ENCODE measurements at regions not wholly inside any gene's neighbourhood (a gene's known extent, or its start where the extent isn't known, plus 50 kb on each side); places are given as distances from the start of the nearest gene placed in this dataset.
A peak's percentile ranks its signal among the peaks of the same experiment; 100 is the strongest.

DNA sequence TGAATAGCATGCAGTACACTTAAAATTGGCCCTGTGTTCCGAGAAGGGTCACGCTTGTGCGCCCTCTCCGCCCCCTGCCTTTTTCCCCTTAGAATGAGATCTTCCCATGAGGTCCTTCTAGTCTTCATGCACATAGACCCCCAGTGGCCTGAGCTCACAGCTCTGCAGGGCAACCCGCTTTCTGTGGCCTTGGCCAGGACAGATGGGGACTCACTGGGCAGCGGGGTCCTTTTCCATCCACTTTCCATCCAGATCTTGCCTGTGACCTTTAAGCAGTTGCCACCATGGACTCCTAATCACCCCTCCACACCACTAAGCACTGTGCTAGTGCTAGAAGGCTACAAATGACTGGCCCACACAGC lies 244.4 kb downstream of the UACA start:
- ChIA-PET POLR2A (ENCODE audit: low non-redundant PET) (no interaction called here), CTCF (interaction anchor here (0.5 kb wide), 1 partner anchor 40 kb away, joined by 4 read pairs; no protein-coding TSS in a partner anchor)
- TF ChIP-seq, protein P1, sequence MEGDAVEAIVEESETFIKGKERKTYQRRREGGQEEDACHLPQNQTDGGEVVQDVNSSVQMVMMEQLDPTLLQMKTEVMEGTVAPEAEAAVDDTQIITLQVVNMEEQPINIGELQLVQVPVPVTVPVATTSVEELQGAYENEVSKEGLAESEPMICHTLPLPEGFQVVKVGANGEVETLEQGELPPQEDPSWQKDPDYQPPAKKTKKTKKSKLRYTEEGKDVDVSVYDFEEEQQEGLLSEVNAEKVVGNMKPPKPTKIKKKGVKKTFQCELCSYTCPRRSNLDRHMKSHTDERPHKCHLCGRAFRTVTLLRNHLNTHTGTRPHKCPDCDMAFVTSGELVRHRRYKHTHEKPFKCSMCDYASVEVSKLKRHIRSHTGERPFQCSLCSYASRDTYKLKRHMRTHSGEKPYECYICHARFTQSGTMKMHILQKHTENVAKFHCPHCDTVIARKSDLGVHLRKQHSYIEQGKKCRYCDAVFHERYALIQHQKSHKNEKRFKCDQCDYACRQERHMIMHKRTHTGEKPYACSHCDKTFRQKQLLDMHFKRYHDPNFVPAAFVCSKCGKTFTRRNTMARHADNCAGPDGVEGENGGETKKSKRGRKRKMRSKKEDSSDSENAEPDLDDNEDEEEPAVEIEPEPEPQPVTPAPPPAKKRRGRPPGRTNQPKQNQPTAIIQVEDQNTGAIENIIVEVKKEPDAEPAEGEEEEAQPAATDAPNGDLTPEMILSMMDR (conservative IDR thresholded peaks at IDR 0.05; ENCODE audit: low read depth), result no peak
- no peak for DNase-seq (ENCODE audit: low spot score)
- H3K27ac ChIP-seq, result no peak overlapping the region

DNA sequence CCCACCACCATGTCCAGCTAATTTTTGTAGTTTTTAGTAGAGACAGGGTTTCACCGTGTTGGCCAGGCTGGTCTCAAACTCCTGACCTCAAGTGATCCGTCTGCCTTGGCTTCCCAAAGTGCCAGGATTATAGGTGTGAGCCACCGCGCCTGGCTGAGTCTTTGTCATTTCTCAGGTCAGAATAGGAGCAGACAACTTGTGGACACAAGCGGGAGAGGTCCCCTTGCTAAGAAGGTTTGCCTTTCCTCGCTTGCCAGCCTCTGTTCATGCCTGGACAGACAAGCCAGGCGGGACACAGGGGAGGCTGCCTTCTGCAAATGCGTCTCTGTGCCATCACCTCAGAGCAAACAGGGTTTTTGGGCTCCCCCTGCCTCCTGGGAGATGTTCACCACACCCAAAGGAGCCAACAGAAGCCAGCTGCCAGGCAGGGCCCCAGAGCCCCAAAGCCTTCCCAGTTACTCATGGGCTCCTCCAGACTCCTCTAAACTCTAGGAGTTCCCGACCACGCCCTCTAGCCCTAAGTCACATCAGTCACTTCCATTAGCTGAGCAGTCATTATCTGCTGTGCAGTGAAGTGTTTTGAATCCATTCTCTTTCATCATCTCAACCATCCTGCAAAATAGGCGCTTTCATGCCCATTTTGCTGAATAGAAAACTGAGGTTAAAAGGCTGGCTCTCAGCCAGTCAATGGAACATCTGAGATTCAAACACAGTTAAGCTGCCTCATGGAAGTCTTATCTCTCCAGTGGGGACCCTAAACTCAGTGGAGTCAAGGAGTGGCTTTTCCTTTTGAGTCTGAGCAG lies 245.0 kb downstream of the UACA start:
- POLR2A ChIA-PET (ENCODE audit: low non-redundant PET), result no interaction called here
- DNase-seq (ENCODE audit: low spot score), result no peak
- no peak overlapping the region for H3K27ac ChIP-seq
- CTCF ChIA-PET, result no interaction called here
- TF ChIP-seq, protein P1 (conservative IDR thresholded peaks at IDR 0.05; ENCODE audit: low read depth), result no peak

DNA sequence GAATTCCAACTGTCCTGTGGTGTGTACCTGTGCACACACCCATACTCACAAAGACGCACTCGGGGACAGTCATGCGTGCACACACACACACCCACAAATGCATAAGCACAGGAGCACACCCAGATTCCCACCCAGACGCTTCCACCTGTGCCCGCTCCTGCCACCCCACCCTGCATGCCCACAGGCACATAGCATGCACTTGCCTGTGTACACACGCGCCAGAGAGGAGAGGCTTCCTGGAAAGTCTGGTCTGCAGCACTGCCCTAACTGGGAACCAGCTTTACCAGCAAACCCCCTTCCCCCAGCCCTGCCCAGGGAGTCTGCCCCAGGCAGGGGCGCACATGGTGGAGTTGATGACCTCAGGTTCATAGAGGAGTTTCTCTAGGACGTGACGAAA lies 246.2 kb downstream of the UACA start:
- no peak for DNase-seq (ENCODE audit: low spot score)
- no peak overlapping the region for H3K27ac ChIP-seq
- ChIA-PET CTCF (interaction anchor here (0.9 kb wide), 1 partner anchor 57 kb away, joined by 4 read pairs; no protein-coding TSS in a partner anchor), POLR2A (ENCODE audit: low non-redundant PET) (interaction anchor here (0.5 kb wide), 2 partner anchors 66 to 1270 kb away, joined by 3 to 4 read pairs; no protein-coding TSS in a partner anchor)
- TF ChIP-seq, protein P1 (conservative IDR thresholded peaks at IDR 0.05; ENCODE audit: low read depth), result no peak

DNA sequence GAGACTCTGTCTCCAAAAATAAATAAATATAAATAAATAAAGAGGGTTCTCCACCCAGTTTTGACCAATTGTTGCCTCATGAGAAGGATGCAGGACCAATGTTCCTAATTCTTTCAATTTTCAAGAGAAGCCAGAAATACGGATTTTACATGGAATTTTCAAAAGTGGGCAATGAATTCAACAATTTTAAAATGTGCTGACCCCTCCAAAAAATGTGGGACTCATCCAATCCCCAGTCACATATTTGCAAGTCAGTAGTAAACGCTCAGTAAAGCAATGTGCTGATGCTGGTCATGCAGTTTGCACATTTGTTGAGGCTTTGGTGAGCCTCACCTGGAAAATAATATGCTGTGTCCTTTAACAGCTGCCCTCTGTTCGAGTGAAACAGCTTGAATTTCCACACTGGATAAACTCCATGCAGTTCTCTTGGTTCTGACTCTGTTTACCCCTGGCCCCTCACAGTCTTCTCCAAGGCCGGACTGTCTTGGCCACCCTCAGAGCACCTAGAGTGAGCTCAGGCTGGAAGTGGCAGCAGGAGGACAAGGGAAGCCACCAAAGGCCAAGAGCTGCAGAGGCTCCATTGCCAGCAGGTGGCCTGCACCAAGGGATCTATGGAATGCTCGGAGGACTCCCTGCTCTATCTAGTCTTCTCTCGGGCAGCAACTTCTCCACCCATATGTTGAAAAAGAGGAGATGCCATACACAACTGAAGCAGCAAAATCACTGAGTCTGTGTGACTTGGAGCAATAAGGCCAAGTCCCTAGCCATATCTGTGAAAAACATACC lies 246.8 kb downstream of the UACA start:
- DNase-seq (ENCODE audit: low spot score), result no peak
- ChIA-PET POLR2A (ENCODE audit: low non-redundant PET) (interaction anchor here (0.5 kb wide), 1 partner anchor 1270 kb away, joined by 4 read pairs; no protein-coding TSS in a partner anchor), CTCF (interaction anchor here (0.9 kb wide), 1 partner anchor 57 kb away, joined by 4 read pairs; no protein-coding TSS in a partner anchor)
- no peak overlapping the region for H3K27ac ChIP-seq
- TF ChIP-seq, protein P1 (conservative IDR thresholded peaks at IDR 0.05; ENCODE audit: low read depth), result no peak

DNA sequence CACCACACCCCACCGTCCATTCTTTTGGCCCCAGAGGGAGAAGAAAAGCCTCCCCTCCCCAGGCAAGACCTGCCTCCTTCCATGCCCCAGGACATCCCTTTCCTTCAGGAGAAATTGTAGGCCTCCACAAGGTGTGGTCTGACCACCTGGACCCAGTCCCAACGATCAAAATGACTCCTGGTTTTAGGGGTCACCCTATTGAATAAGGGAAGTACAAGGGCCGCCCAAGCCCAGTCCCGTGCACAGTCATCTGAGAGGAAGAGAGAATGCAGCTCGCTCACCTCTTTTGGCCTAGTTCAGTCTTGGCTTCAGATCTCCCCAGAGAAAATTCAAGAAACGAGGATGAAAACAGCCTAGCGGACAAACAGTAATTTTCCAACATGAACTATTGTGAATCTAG lies 249.1 kb downstream of the UACA start:
- no peak for DNase-seq (ENCODE audit: low spot score)
- ChIA-PET POLR2A (ENCODE audit: low non-redundant PET) (no interaction called here), CTCF (no interaction called here)
- peak overlapping the region; percentile 24 for H3K27ac ChIP-seq
- TF ChIP-seq, protein P1 (conservative IDR thresholded peaks at IDR 0.05; ENCODE audit: low read depth), result no peak

DNA sequence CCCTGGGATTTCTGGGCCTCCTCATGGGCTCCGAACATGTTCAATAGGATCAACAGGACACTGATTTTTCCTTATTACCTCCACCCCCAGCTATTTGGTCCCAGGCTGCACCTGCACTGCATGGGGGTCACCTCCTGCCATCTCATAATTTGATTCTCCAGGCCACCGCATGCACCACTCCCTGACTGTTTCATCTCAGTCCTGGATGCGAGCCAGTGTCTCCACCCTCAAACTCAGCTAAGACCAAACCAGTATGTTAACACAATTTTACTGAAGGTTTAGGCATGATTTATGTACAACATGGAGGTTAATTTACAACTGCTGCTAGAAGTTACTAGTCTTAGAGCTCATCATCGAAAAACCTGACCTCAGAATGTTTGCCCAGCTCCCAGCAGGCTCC lies 249.5 kb downstream of the UACA start:
- peak overlapping the region; percentile 24 for H3K27ac ChIP-seq
- ChIA-PET CTCF (no interaction called here), POLR2A (ENCODE audit: low non-redundant PET) (no interaction called here)
- TF ChIP-seq, protein P1 (conservative IDR thresholded peaks at IDR 0.05; ENCODE audit: low read depth), result no peak
- no peak for DNase-seq (ENCODE audit: low spot score)
